Peyer's patch (tissue), 4 donors: ENCODE measurements at regions not wholly inside any gene's neighbourhood (a gene's known extent, or its start where the extent isn't known, plus 50 kb on each side); places are given as distances from the start of the nearest gene placed in this dataset.

ENCODE experiments used
- CTCF ChIP-seq, 6 experiments: fragments of 450-650 bp in 4 of 6; fragments of 200-600 bp in 2 of 6; sonication (generic) in 1 of 6; IDR thresholded peaks; one replicate each; pipeline ENCODE4 v1.5.1; 2017 to 2019; ENCODE audit warnings: antibody characterized with exemption in 6 of 6, mild to moderate bottlenecking in 3 of 6, moderate library complexity in 1 of 6
- POLR2A ChIP-seq, 2 donors: fragments of 450-650 bp; IDR thresholded peaks; one replicate each; pipeline ENCODE4 v1.5.1; 2017; ENCODE audit warnings: antibody characterized with exemption in 2 of 2, mild to moderate bottlenecking in 2 of 2, moderate library complexity in 2 of 2

- TF ChIP-seq CTCF (IDR thresholded peaks at IDR 0.05) = no peak
- TF ChIP-seq POLR2A (IDR thresholded peaks at IDR 0.05) = no peak
Observed at GRCh38 chr6:12645941-12646340, 70.6 kb upstream of the PHACTR1 start.
